ENCODE measurements at regions not wholly inside any gene's neighbourhood (a gene's known extent, or its start where the extent isn't known, plus 50 kb on each side); places are given as distances from the start of the nearest gene placed in this dataset.

DNA sequence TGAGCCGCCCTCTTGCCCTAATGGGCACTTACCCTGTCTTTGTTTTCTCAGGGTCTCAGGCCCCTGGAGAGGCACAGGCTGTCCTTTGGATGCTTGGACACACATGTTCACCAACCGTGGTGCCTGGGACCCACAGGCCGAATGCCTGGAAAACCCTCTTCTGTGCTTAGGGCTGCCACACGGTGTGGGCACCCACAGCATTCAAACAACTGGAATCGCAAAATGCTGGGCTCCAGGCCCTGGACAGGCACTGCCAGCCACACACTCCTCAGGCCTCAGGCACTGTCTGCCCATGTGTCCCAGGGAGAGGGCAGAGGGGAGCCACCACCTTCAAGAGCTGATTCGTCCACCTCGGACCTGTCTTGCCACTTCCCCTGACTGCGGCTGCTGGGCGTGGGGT, 123.1 kb upstream of the ACKR3 start:
- TF ChIP-seq, protein P1, sequence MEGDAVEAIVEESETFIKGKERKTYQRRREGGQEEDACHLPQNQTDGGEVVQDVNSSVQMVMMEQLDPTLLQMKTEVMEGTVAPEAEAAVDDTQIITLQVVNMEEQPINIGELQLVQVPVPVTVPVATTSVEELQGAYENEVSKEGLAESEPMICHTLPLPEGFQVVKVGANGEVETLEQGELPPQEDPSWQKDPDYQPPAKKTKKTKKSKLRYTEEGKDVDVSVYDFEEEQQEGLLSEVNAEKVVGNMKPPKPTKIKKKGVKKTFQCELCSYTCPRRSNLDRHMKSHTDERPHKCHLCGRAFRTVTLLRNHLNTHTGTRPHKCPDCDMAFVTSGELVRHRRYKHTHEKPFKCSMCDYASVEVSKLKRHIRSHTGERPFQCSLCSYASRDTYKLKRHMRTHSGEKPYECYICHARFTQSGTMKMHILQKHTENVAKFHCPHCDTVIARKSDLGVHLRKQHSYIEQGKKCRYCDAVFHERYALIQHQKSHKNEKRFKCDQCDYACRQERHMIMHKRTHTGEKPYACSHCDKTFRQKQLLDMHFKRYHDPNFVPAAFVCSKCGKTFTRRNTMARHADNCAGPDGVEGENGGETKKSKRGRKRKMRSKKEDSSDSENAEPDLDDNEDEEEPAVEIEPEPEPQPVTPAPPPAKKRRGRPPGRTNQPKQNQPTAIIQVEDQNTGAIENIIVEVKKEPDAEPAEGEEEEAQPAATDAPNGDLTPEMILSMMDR (IDR thresholded peaks at IDR 0.05; ENCODE audit: low read depth, low read length) = no peak
- TF ChIP-seq POLR2A (IDR thresholded peaks at IDR 0.05; ENCODE audit: extremely low read depth, insufficient read length) (no peak), MYC (IDR thresholded peaks at IDR 0.05; ENCODE audit: low read depth, low read length) (no peak)
- TF ChIP-seq, protein P2, sequence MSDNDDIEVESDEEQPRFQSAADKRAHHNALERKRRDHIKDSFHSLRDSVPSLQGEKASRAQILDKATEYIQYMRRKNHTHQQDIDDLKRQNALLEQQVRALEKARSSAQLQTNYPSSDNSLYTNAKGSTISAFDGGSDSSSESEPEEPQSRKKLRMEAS (IDR thresholded peaks at IDR 0.05; ENCODE audit: low read depth, low read length) = no peak

All from NB4 (cell line).